GM23248 (cell line): ENCODE measurements at regions not wholly inside any gene's neighbourhood (a gene's known extent, or its start where the extent isn't known, plus 50 kb on each side); places are given as distances from the start of the nearest gene placed in this dataset.
A peak's percentile ranks its signal among the peaks of the same experiment; 100 is the strongest.

Experiments
- DNase-seq: peaks from one replicate; pipeline ENCODE4 v3.0.0-alpha.2; 2015
- H2AFZ ChIP-seq: fragments of 200-600 bp; sonication (generic); 2 replicates; pipeline ENCODE4 v1.6.1; 2016; ENCODE audit warnings: antibody characterized with exemption
- H3F3A ChIP-seq: fragments of 200-600 bp; sonication (generic); 2 replicates; pipeline ENCODE4 v1.6.1; 2016; ENCODE audit warnings: mild to moderate bottlenecking, antibody characterized with exemption, mixed run types; ENCODE audit not compliant: insufficient read depth
- H3K27ac ChIP-seq: fragments of 200-600 bp; sonication (generic); 2 replicates; pipeline ENCODE4 v1.5.1; 2016; ENCODE audit warnings: mild to moderate bottlenecking
- H3K27me3 ChIP-seq: fragments of 200-600 bp; sonication (generic); replicated peaks from 2 replicates; pipeline ENCODE4 v1.6.1; 2016; ENCODE audit warnings: mild to moderate bottlenecking; ENCODE audit not compliant: insufficient read depth
- H3K36me3 ChIP-seq: fragments of 200-600 bp; sonication (generic); 2 replicates; pipeline ENCODE4 v1.6.1; 2016; ENCODE audit warnings: low read depth, mild to moderate bottlenecking
- H3K4me1 ChIP-seq: fragments of 200-600 bp; sonication (generic); 2 replicates; pipeline ENCODE4 v1.6.1; 2016; ENCODE audit warnings: mild to moderate bottlenecking; ENCODE audit not compliant: insufficient read depth
- H3K4me2 ChIP-seq: fragments of 200-600 bp; sonication (generic); one replicate; pipeline ENCODE4 v1.6.1; 2016; ENCODE audit warnings: mild to moderate bottlenecking; ENCODE audit not compliant: unreplicated experiment
- H3K4me3 ChIP-seq: fragments of 200-600 bp; sonication (generic); 2 replicates; pipeline ENCODE4 v1.5.1; 2016; ENCODE audit warnings: mild to moderate bottlenecking
- H3K79me2 ChIP-seq: fragments of 200-600 bp; sonication (generic); 2 replicates; pipeline ENCODE4 v1.6.1; 2016; ENCODE audit warnings: mild to moderate bottlenecking; ENCODE audit not compliant: insufficient read depth
- H3K9ac ChIP-seq: fragments of 200-600 bp; sonication (generic); 2 replicates; pipeline ENCODE4 v1.6.1; 2016; ENCODE audit warnings: mild to moderate bottlenecking
- H3K9me2 ChIP-seq: fragments of 200-600 bp; sonication (generic); 2 replicates; pipeline ENCODE4 v1.6.1; 2016; ENCODE audit warnings: mixed run types, mild to moderate bottlenecking, moderate library complexity; ENCODE audit not compliant: insufficient read depth
- H3K9me3 ChIP-seq: fragments of 200-600 bp; sonication (generic); one replicate; pipeline ENCODE4 v1.6.1; 2017; ENCODE audit warnings: low read depth
- H4K20me1 ChIP-seq: fragments of 200-600 bp; sonication (generic); 2 replicates; pipeline ENCODE4 v1.6.0; 2016; ENCODE audit not compliant: insufficient read depth
- EZH2 ChIP-seq: fragments of 200-600 bp; sonication (generic); IDR thresholded peaks from 2 replicates; pipeline ENCODE4 v1.6.1; 2018; ENCODE audit warnings: antibody characterized with exemption, mild to moderate bottlenecking; ENCODE audit not compliant: insufficient read depth, poor library complexity, severe bottlenecking
- EZH2phosphoT487 ChIP-seq: fragments of 200-600 bp; sonication (generic); IDR thresholded peaks from 2 replicates; pipeline ENCODE4 v1.6.1; 2018; ENCODE audit warnings: antibody characterized with exemption, moderate library complexity, mild to moderate bottlenecking, low read depth; ENCODE audit not compliant: insufficient read depth
- WGBS, 2 experiments: methylation state at CpG; one replicate each; pipeline ENCODE4 v1.1.6; 2015 to 2017; ENCODE audit warnings: low lambda C conversion rate in 2 of 2, low coverage in 1 of 2; ENCODE audit errors: missing lambda C conversion rate in 2 of 2; 5-methylcytosine and 5-hydroxymethylcytosine counted together
- in situ Hi-C: fragments of 300-500 bp; cut with MboI; formaldehyde crosslinking; loops from 2 replicates; pipeline ENCODE4 v1.15.0; 2020

GRCh38 chr1:231091831-231092301 lies 51.8 kb upstream of the FAM89A start:
- Histone ChIP-seq H4K20me1 (no peaks in the 10 kb centered on the region), H3K9ac (no peak overlapping the region), H3K27ac (no peak overlapping the region), H3K79me2 (no peaks in the 10 kb centered on the region), H3K36me3 (no peaks in the 10 kb centered on the region), H3K4me2 (no peak overlapping the region), H3F3A (no peaks in the 10 kb centered on the region), H3K9me3 (no peaks in the 10 kb centered on the region), H3K27me3 (0 out of 2 replicates have a peak, but pooled peaks cover 14% of the 10 kb centered on the region), H3K9me2 (no peaks in the 10 kb centered on the region), H2AFZ (no peak overlapping the region), H3K4me3 (no peak overlapping the region), H3K4me1 (no peaks in the 10 kb centered on the region)
- in situ Hi-C loops = no loop called here
- peak; percentile 32 for DNase-seq
- TF ChIP-seq EZH2phosphoT487 (no peak), EZH2 (no peak)
- 55 to 58% methylated on average over 13 of the region's 13 CpGs for WGBS, 2 experiments

DNA sequence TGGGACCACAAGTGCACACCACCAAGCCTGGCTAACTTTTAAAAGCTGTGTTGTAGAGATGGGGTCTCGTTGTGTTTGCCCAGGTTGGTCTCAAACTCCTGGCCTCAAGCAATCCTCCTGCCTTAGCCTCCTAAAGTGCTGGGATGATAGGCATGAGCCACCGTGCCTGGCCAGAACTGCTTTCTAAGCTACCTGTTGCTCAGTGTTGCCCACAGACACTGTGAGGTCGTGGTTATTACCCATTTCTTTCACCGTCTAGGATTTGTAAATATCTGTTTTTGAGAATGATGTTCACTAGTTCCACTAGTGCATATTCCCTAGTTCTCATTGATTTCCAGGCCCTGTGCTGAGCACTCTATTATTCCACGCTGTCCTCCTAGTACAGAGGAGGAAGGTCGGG lies 51.4 kb upstream of the FAM89A start:
- H3K9me2 ChIP-seq = no peaks in the 10 kb centered on the region
- H3K27me3 ChIP-seq = 0 out of 2 replicates have a peak, but pooled peaks cover 14% of the 10 kb centered on the region
- H3K4me3 ChIP-seq = no peak overlapping the region
- no peaks in the 10 kb centered on the region for H3K4me1 ChIP-seq
- no peaks in the 10 kb centered on the region for H3K36me3 ChIP-seq
- H3K79me2 ChIP-seq = no peaks in the 10 kb centered on the region
- H3K9me3 ChIP-seq = no peaks in the 10 kb centered on the region
- no peak overlapping the region for H2AFZ ChIP-seq
- TF ChIP-seq EZH2phosphoT487 (no peak), EZH2 (no peak)
- no peak overlapping the region for H3K4me2 ChIP-seq
- H3K9ac ChIP-seq = no peak overlapping the region
- H3F3A ChIP-seq = no peaks in the 10 kb centered on the region
- no peak for DNase-seq
- H3K27ac ChIP-seq = no peak overlapping the region
- H4K20me1 ChIP-seq = no peaks in the 10 kb centered on the region
- in situ Hi-C loops = no loop called here
- 43 to 50% methylated on average over 6 of the region's 6 CpGs for WGBS, 2 experiments
